Activated naive CD4-positive, alpha-beta T cell treated with anti-CD3 and anti-CD28 coated beads for 36 hours (primary cell): ENCODE measurements at regions not wholly inside any gene's neighbourhood (a gene's known extent, or its start where the extent isn't known, plus 50 kb on each side); places are given as distances from the start of the nearest gene placed in this dataset.

Experiments
- CTCF ChIA-PET: fragments of 350-600 bp; sonication (Branson Sonifier 250); formaldehyde crosslinking; loops from one replicate; lab custom pipeline; 2021; ENCODE audit warnings: antibody characterized with exemption; lab: Charles Lee
- DNase-seq: peaks from one replicate; pipeline ENCODE4 v3.0.0-alpha.2; 2020
- H3K27ac Mint-ChIP-seq: one replicate; pipeline ENCODE4 v1.8.0; 2021; ENCODE audit warnings: mild to moderate bottlenecking, mixed read lengths
- H3K27me3 Mint-ChIP-seq: one replicate; pipeline ENCODE4 v1.8.0; 2021; ENCODE audit warnings: low read depth, mixed read lengths
- H3K36me3 Mint-ChIP-seq: one replicate; pipeline ENCODE4 v1.8.0; 2021; ENCODE audit warnings: low read depth, mixed read lengths
- H3K4me1 Mint-ChIP-seq: one replicate; pipeline ENCODE4 v1.8.0; 2021; ENCODE audit warnings: low read depth, mixed read lengths
- H3K4me3 Mint-ChIP-seq: one replicate; pipeline ENCODE4 v1.8.0; 2021; ENCODE audit warnings: mild to moderate bottlenecking, moderate library complexity, mixed read lengths
- H3K9me3 Mint-ChIP-seq: one replicate; pipeline ENCODE4 v1.8.0; 2021; ENCODE audit warnings: mixed read lengths
- intact Hi-C: fragments of 100-400 bp; cut with micrococcal nuclease; formaldehyde crosslinking; loops from one replicate; pipeline ENCODE4 v1.15.1; 2023

- CTCF ChIA-PET = no interaction called here
- DNase-seq = no peak
- intact Hi-C loops = no loop called here
- Mint-ChIP-seq H3K4me1 (no peaks in the 10 kb centered on the region), H3K27me3 (no peaks in the 10 kb centered on the region), H3K36me3 (no peaks in the 10 kb centered on the region), H3K27ac (no peak overlapping the region), H3K9me3 (peaks cover 6% of the 10 kb centered on the region), H3K4me3 (no peak overlapping the region)
Measured at GRCh38 chr7:52479990-52480389, 555.4 kb upstream of the POM121L12 start.

DNA sequence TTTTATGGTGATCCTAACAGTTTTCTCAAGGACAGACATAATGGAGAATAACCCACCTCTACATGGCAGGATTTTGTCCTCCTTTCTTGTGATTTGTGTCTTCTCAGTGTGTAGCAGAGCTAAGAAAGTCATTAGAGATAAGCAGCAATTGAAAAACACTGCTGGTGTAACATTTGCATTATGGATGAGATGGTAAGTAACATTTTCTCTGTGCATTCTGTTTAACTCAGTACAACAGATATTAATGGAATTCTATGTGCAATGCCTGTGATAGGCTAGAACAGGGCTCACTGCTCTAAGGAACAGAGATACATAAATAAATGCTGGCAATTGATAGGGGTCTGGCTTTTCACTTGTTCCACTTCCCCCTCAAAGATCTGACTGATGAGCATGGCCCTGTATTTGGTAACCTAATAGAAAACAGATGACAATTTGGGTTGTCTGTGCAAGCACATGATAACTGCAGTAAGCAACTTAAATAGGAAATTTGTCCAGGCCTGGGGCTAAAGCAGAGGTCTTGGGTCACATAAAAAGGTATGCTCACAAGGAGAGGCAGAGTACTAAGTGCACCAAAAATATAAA is 560.3 kb upstream of the POM121L12 start:
- CTCF ChIA-PET = no interaction called here

DNA sequence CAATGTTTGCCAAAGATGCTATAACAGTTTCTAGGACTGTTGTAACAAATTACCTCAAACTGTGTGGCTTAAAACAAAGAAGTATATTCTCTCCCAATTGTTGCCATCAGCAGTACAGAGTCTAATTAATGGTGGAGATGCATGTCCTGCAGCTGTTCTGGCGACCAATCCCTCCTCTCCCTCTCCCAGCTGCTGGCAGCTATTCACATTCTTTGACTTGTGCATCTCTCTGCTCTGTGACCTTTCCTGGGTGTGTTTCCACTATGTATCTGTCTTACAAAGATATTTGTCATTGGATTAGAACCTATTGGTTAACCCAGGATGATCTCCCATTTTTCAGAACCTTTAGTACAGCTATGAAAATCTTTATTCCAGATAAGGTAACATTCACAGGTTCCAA is 561.7 kb upstream of the POM121L12 start:
- no peak for DNase-seq
- Mint-ChIP-seq H3K4me3 (no peak overlapping the region), H3K27ac (no peak overlapping the region), H3K9me3 (peaks cover 17% of the 10 kb centered on the region), H3K4me1 (no peaks in the 10 kb centered on the region), H3K36me3 (no peaks in the 10 kb centered on the region), H3K27me3 (no peaks in the 10 kb centered on the region)
- intact Hi-C loops = no loop called here
- CTCF ChIA-PET = no interaction called here

More for the DNA sequence above, 560.3 kb upstream of the POM121L12 start:
- no peaks in the 10 kb centered on the region for H3K27me3 Mint-ChIP-seq
- H3K36me3 Mint-ChIP-seq = no peaks in the 10 kb centered on the region
- H3K9me3 Mint-ChIP-seq = peaks cover 12% of the 10 kb centered on the region
- no peak for DNase-seq
- no peak overlapping the region for H3K27ac Mint-ChIP-seq
- H3K4me3 Mint-ChIP-seq = no peak overlapping the region
- intact Hi-C loops = no loop called here
- no peaks in the 10 kb centered on the region for H3K4me1 Mint-ChIP-seq

GRCh38 chr7:52472006-52472620 is 563.3 kb upstream of the POM121L12 start:
- no peak for DNase-seq
- H3K27me3 Mint-ChIP-seq = no peaks in the 10 kb centered on the region
- CTCF ChIA-PET = no interaction called here

GRCh38 chr7:52465216-52465615 is 570.2 kb upstream of the POM121L12 start:
- peaks cover 9% of the 10 kb centered on the region for H3K9me3 Mint-ChIP-seq
- CTCF ChIA-PET = no interaction called here

More at GRCh38 chr7:52472006-52472620, 563.3 kb upstream of the POM121L12 start:
- Mint-ChIP-seq H3K36me3 (no peaks in the 10 kb centered on the region), H3K27ac (no peak overlapping the region), H3K9me3 (peaks cover 12% of the 10 kb centered on the region), H3K4me1 (no peaks in the 10 kb centered on the region), H3K4me3 (no peak overlapping the region)
- intact Hi-C loops = no loop called here

DNA sequence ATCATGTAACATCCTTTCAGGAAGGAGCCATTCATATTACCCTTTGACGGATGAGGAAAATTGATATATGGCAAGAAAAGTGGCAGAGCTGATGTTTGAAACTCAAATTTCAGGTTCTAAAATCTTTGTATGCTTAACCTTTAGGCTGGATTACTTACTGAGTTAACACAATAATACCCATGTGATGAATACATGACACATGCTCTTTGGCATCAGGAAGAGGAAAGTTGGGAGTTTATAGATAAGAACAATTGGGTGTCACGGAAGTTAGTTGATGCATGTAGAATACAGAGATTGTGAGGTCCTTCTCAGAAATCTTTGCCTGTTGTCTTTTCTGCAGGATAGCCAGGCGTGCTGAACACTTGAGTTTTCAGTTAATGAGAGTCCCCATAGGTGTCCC is 572.1 kb upstream of the POM121L12 start:
- CTCF ChIA-PET = no interaction called here
- intact Hi-C loops = no loop called here
- H3K36me3 Mint-ChIP-seq = no peaks in the 10 kb centered on the region

More at GRCh38 chr7:52465216-52465615, 570.2 kb upstream of the POM121L12 start:
- Mint-ChIP-seq H3K27me3 (no peaks in the 10 kb centered on the region), H3K36me3 (no peaks in the 10 kb centered on the region), H3K4me1 (no peaks in the 10 kb centered on the region), H3K4me3 (no peak overlapping the region), H3K27ac (no peak overlapping the region)
- intact Hi-C loops = no loop called here
- no peak for DNase-seq

DNA sequence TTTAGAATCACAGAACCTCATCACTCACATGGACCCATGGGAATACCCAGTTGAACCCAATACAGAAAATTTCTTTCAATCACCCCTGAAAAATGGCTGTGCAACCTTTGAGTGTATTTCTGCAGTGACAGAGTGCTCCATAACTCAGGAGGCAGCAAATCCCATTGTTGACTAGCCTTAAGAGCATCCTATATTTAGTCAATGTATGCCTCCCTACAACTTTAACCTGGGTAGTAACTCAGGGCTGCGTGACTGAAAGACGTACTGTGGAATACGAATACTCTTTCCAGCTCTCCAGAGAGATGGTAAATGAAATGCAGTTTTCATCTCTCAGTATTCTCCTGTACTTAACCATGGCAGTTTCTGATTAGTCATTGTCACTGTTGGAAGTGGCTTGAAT is 573.0 kb upstream of the POM121L12 start:
- no peak overlapping the region for H3K27ac Mint-ChIP-seq
- H3K9me3 Mint-ChIP-seq = peaks cover 4% of the 10 kb centered on the region
- H3K4me3 Mint-ChIP-seq = no peak overlapping the region
- H3K4me1 Mint-ChIP-seq = no peaks in the 10 kb centered on the region
- H3K27me3 Mint-ChIP-seq = no peaks in the 10 kb centered on the region
- intact Hi-C loops = no loop called here
- CTCF ChIA-PET = no interaction called here
- DNase-seq = no peak
- no peaks in the 10 kb centered on the region for H3K36me3 Mint-ChIP-seq

More for the DNA sequence above, 572.1 kb upstream of the POM121L12 start:
- Mint-ChIP-seq H3K4me1 (no peaks in the 10 kb centered on the region), H3K27ac (no peak overlapping the region), H3K9me3 (peaks cover 4% of the 10 kb centered on the region), H3K4me3 (no peak overlapping the region), H3K27me3 (no peaks in the 10 kb centered on the region)
- DNase-seq = no peak

GRCh38 chr7:52455571-52455970 is 579.9 kb upstream of the POM121L12 start:
- H3K9me3 Mint-ChIP-seq = peaks cover 1% of the 10 kb centered on the region

GRCh38 chr7:52450816-52451215 is 584.6 kb upstream of the POM121L12 start:
- no peaks in the 10 kb centered on the region for H3K27me3 Mint-ChIP-seq
- H3K4me1 Mint-ChIP-seq = no peaks in the 10 kb centered on the region
- no peak overlapping the region for H3K4me3 Mint-ChIP-seq
- CTCF ChIA-PET = no interaction called here
- intact Hi-C loops = no loop called here
- H3K36me3 Mint-ChIP-seq = no peaks in the 10 kb centered on the region
- H3K9me3 Mint-ChIP-seq = no peaks in the 10 kb centered on the region
- no peak for DNase-seq
- no peak overlapping the region for H3K27ac Mint-ChIP-seq

More at GRCh38 chr7:52455571-52455970, 579.9 kb upstream of the POM121L12 start:
- H3K27ac Mint-ChIP-seq = no peak overlapping the region
- intact Hi-C loops = no loop called here
- H3K4me1 Mint-ChIP-seq = no peaks in the 10 kb centered on the region
- DNase-seq = no peak
- no peaks in the 10 kb centered on the region for H3K27me3 Mint-ChIP-seq
- H3K4me3 Mint-ChIP-seq = no peak overlapping the region
- CTCF ChIA-PET = interaction anchor here (0.6 kb wide), 1 partner anchor 352 kb away, joined by 3 read pairs; no protein-coding TSS in a partner anchor
- no peaks in the 10 kb centered on the region for H3K36me3 Mint-ChIP-seq

DNA sequence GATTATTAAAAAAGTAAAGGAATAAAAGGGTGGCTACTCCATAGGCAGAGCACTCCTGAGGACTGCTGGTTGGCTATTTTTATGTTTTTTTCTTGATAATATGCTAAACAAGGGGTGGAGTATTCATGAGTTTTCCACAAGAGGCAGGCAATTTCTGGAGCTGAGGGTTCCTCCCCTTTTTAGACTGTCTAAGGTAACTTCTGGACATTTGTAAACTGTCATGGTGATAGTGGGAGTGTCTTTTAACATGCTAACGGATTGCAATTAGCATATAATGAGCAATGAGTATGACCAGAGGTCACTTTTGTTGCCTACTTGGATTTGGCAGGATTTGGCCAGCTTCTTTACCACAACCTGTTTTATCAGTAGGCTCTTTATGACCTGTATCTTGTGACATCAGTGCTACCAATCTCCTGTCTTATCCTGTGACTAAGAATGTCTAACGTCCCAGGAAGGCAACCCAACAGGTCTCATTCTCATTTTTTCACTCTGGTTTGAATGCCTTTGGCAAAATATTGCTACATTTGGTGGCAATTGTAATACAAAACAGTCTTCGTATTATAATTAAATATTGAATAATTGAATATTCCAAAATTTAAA is 587.8 kb upstream of the POM121L12 start:
- H3K27ac Mint-ChIP-seq = no peak overlapping the region
- intact Hi-C loops = no loop called here
- H3K4me1 Mint-ChIP-seq = no peaks in the 10 kb centered on the region
- DNase-seq = no peak
- CTCF ChIA-PET = no interaction called here
- H3K9me3 Mint-ChIP-seq = peaks cover 6% of the 10 kb centered on the region
- no peak overlapping the region for H3K4me3 Mint-ChIP-seq
- no peaks in the 10 kb centered on the region for H3K27me3 Mint-ChIP-seq
- H3K36me3 Mint-ChIP-seq = no peaks in the 10 kb centered on the region

- Mint-ChIP-seq H3K27ac (no peak overlapping the region), H3K9me3 (peaks cover 4% of the 10 kb centered on the region), H3K4me3 (no peak overlapping the region), H3K36me3 (no peaks in the 10 kb centered on the region), H3K4me1 (no peaks in the 10 kb centered on the region), H3K27me3 (no peaks in the 10 kb centered on the region)
- CTCF ChIA-PET = no interaction called here
- no peak for DNase-seq
- intact Hi-C loops = no loop called here
Measured at GRCh38 chr7:52436278-52436677, 599.2 kb upstream of the POM121L12 start.

GRCh38 chr7:52431082-52431815 is 604.2 kb upstream of the POM121L12 start:
- Mint-ChIP-seq H3K4me1 (no peaks in the 10 kb centered on the region), H3K9me3 (peaks cover 14% of the 10 kb centered on the region), H3K4me3 (no peak overlapping the region), H3K27me3 (no peaks in the 10 kb centered on the region), H3K27ac (no peak overlapping the region), H3K36me3 (no peaks in the 10 kb centered on the region)
- CTCF ChIA-PET = no interaction called here
- intact Hi-C loops = no loop called here
- DNase-seq = no peak
